RPMI7951 (cell line): ENCODE measurements at regions not wholly inside any gene's neighbourhood (a gene's known extent, or its start where the extent isn't known, plus 50 kb on each side); places are given as distances from the start of the nearest gene placed in this dataset.
"Not testable (repeated sequence)": the region's sequence is repeated elsewhere in the genome, so short reads cannot be mapped to it uniquely, and the experiment has no call there.

Experiments used
- DNase-seq: peaks from one replicate; pipeline ENCODE4 v3.0.0-alpha.2; 2012; ENCODE audit warnings: low read depth

DNA sequence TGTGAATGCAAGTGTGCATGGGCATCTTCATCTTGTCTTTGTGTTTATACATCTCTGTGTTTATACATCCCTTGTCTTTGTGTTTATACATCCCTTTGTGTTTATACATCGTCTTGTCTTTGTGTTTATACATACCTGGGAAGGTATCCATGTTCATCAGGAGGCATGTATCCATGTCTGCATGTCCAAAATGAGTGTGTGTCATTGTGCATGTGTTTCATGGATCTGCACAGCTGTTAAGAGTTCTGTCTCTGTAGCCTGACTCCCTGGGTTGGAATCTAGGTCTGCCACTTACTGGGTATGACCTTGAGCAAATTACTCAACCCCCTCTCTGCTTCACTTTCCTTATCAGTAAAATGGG lies 50.1 kb upstream of the SIRPA start:
- DNase-seq, result no peak

DNA sequence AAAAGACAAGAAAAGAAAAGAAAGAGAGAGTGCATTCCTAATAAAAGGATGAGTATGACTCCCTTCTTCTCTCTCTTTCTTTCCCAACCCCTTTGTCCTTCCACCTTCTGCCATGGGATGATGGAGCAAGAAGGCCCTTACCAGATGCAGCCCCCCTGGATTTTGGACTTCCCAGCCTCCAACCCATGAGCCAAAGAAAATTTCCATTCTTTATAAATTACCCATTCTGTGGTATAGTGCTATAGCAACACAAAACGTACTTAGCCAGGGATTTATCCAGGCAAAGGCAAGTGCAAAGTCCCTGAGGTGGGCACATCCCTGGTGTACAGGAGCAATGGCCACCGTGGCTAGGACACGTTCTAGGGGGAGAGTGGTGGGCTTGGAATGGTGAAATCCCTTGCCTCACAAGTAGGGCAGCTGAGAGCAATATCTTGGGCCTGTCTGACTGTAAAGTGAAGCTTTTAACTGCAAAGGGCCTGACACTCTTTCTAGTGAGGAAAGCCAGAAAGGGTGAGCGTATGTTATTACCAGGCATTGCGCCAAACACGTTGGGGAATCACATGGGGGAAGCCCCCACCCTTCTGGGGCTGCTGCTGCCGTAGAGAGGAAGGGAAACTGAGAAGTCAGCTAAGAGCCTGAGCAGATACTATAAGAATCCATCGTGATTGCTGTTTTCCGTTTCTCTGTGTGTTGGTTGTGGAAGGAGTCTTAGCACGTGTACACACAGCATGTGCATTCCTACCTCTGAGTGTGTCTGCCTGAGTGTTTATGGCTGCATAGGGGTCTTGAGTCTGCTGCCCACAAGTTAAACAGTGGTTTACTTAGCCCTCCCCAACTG lies 50.7 kb upstream of the SIRPA start:
- no peak for DNase-seq

GRCh38 chr20:1842281-1842680 lies 52.9 kb upstream of the SIRPA start:
- no peak for DNase-seq

DNA sequence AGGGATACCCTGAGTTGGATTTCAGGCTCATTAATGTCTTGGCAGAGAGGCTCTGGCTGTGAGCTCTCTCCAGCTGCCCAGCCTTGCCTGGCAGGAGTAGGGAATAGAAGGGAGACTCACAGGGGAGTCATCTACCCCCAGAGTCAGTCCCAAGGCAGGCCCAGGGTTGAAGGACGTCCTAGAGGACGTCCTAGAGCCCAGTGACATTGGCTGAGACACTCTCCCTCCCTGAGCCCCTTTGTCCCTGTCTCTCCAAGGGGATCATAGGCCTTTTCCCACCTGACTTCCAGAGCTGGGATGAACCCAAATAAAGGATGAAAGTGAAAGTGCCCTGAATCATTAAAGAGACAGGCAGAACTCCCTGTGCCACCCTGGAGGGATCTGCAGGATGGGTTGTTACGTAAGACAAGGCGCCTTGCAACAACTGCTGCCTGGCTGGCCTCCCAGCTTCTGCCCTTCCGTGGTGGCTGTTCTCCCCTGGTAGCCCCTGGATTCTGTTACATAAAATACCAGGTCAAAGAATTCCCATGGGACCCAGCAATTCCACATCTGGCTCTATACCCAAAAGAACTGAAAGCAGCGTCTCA lies 53.6 kb upstream of the SIRPA start:
- DNase-seq, result peak; percentile 41

DNA sequence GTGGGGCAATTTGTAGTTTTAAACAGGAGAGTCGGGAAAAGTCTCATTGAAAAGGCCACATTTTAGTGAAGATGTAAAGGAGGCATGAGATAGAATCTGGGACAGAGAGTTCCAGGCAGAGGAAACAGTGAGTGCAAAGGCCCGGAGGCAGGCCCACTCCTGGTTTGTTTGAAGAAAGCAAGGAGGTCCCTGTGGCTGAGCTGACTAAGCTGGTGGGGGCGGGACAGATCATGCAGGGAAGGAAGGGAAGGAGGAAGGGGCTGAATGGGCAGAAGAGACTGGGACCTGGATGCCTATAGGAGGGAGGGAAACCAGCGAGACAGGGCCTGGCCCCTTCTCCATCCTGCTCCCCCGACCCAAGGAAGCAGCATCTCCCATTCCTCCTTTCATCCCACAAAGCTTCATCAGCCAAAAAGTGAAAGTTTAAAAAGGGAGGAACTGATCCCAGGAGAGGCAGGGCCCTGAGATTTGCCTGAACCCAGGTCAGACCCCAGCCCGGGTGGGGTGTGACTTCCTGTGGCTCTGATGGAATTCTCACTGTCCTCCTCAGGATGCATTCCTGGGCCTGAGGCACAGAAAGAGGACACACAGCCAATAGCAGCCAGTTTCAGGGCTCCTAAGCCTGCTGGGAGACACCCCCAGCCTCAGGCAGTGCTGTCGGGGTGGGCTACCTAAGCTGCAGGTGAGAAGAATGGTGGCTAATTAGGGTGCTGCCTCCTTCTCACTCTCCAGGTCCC lies 54.2 kb upstream of the SIRPA start:
- DNase-seq, result no peak

- DNase-seq, result not testable (repeated sequence)
Observed at GRCh38 chr20:1839376-1840317, 55.6 kb upstream of the SIRPA start.

- no peak for DNase-seq
Observed at GRCh38 chr20:1838556-1839279, 56.5 kb upstream of the SIRPA start.

GRCh38 chr20:1835186-1836035 lies 59.8 kb upstream of the SIRPA start:
- no peak for DNase-seq

DNA sequence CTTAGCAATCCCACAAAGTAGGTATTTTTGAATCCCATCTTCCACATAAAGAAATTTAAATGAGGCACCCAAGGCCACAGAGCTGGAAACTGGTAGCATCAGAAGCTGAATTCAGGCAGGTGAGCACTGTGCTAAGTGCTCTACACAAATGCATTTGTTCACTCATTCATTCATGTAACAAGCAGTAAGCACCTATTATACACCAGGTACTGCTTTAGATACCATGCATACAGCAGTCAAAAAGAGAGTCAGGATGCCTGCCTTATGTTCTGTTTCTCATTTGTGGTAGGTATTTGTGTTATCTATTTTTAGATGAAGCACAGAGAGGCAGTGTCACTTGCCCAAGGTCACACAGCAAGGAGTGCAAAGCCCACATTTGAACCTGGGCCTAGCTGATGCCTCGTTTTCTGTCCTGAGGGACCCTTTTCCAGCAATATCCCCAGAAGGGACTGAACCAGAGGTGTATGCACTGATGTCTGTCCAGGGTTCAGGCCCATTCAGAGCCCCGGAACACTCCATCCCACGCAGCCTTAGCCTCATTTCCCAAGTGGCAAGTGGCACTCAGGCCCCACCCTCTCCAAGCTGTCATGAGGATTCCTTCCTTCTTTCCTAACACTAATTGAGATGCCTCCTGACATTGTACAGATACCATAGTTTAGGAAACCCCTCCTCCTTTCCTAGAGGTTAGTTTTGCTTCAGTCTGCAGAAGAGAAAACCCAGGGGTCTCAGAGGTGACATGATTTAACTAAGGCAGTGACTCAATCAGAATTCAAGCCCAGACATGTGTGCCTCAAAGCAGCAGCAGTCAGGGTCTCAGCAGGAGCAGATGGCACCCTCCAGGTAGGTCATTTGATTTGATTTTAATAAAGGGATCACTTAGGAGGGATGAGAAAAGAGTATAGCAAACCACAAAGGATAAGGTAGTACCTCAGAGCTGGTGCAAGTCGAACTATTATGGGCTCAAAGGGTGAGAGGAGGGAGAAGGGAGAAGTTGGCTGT lies 61.2 kb upstream of the SIRPA start:
- no peak for DNase-seq

GRCh38 chr20:1833216-1833615 lies 62.0 kb upstream of the SIRPA start:
- no peak for DNase-seq

DNA sequence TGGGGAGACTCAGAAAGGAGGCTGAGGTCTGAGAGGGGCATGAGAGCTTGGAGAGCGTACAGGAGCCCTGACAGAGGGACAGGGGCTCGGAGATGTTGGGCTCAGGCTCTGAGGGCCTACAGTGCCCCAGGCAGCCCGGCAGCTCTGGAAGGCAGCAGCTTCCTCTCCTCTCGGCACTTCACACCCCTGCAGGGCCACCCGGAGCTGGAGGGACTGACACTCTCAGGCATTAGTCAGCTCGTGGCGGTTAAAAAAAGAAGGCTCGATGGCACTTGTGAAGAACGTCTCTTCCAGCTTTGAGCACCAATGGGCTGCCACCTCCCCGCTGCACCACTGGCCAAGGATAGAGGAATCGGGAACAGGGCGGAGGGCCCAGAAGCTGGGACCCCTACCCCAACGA lies 62.6 kb upstream of the SIRPA start:
- peak; percentile 47 for DNase-seq

DNA sequence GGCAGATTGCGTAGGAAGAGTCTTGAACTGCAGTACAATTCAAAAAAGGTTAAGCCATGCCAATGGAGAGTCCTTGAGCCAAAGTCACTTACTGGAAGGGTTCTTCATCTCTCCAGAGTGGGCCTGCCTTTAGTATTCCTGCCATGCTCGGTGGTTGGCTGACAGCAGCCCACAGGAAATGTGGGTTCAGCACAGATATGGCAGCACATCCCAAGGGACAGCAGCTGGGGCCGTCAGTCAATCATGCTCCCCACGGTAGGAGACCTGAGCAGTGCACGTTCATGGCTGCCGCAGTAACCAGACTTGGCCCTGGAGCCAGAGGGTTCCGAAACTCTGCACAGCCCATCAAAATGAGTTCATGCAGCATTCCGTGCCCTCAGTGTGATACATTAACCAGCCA lies 63.6 kb upstream of the SIRPA start:
- no peak for DNase-seq

GRCh38 chr20:1831096-1831495 lies 64.1 kb upstream of the SIRPA start:
- no peak for DNase-seq

GRCh38 chr20:1830240-1830639 lies 65.0 kb upstream of the SIRPA start:
- DNase-seq, result peak; percentile 98

DNA sequence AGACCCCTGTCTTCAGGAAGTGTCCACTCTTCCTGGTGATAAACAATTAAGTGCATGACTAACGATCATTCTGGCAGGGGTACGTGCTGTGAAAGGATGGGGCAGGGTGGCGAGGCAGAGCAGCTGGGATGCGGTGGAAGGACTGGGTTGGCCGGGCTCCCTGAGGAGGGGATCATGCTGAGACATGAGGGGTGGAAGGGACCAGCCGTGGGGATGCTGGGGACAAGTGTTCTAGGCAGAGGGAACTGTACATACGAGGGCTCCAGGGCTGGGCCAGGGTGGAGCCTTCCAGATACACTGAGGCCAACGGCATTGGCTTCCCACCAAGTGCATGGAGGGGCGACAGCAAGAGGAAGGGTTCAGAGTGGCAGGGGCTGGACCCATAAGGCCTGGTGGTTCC lies 65.7 kb upstream of the SIRPA start:
- no peak for DNase-seq

GRCh38 chr20:1828786-1829131 lies 66.4 kb upstream of the SIRPA start:
- DNase-seq, result no peak

GRCh38 chr20:1827974-1828785 lies 67.0 kb upstream of the SIRPA start:
- peak; percentile 49 for DNase-seq

GRCh38 chr20:1827510-1827973 lies 67.7 kb upstream of the SIRPA start:
- no peak for DNase-seq
